ENCODE measurements at regions not wholly inside any gene's neighbourhood (a gene's known extent, or its start where the extent isn't known, plus 50 kb on each side); places are given as distances from the start of the nearest gene placed in this dataset.

- no peak for TF ChIP-seq POLR2A (IDR thresholded peaks at IDR 0.05)
- TF ChIP-seq CTCF (IDR thresholded peaks at IDR 0.05), result no peak
These were observed 400.9 kb downstream of the PLOD2 start for GRCh38 chr3:145760036-145760435.

All from tibial nerve (tissue), 3 donors.